HCT116 (cell line): ENCODE measurements at regions not wholly inside any gene's neighbourhood (a gene's known extent, or its start where the extent isn't known, plus 50 kb on each side); places are given as distances from the start of the nearest gene placed in this dataset.

Source experiments
- ATAC-seq: fragments of 200-7000 bp; cut with Tn5 transposase; 2 replicates; pipeline ENCODE4 v1.9.1; 2020; ENCODE audit warnings: mild to moderate bottlenecking, moderate library complexity
- BruUV-seq: library from RNA; stranded (reverse); fragments of 400-500 nt; replicated peaks from 2 replicates; lab custom pipeline; 2021; lab: Mats Ljungman, UMichigan
- CTCF ChIA-PET: fragments of 300-600 bp; sonication (Branson Sonifier 250); formaldehyde crosslinking; loops from one replicate; lab custom pipeline; 2021; ENCODE audit warnings: antibody characterized with exemption; lab: Charles Lee
- POLR2A ChIA-PET: fragments of 300-600, 350-600 bp; sonication (Branson Sonifier 250); formaldehyde crosslinking; loops from one replicate; lab custom pipeline; 2021; ENCODE audit warnings: antibody characterized with exemption; lab: Charles Lee
- RAD21 ChIA-PET, 2 experiments: fragments of 300-600 bp; sonication (Branson Sonifier 250); formaldehyde crosslinking; loops; one replicate each; lab custom pipeline; 2023; ENCODE audit warnings: low total read pairs in 2 of 2; ENCODE audit not compliant: uncharacterized antibody in 2 of 2, unreplicated experiment in 2 of 2, low non-redundant PET in 1 of 2; lab: Charles Lee
- DNase-seq: peaks from one replicate; pipeline ENCODE4 v3.0.0-alpha.2; 2010; ENCODE audit warnings: low read depth, low spot score
- H2AFZ ChIP-seq: fragments of 200-600 bp; shearing (Covaris generic), sonication (generic); 2 replicates; pipeline ENCODE4 v1.6.1; 2017; ENCODE audit warnings: low read depth, mixed run types, mixed read lengths, antibody characterized with exemption, low read length; ENCODE audit not compliant: poor library complexity, severe bottlenecking
- H3K27ac ChIP-seq: 2 replicates; pipeline ENCODE4 v1.5.1; 2012; ENCODE audit warnings: low read depth, low read length
- H3K27me3 ChIP-seq: fragments of 200-600 bp; sonication (generic); 2 replicates; pipeline ENCODE4 v1.6.1; 2016; ENCODE audit warnings: mixed run types, low read length, mixed read lengths; ENCODE audit not compliant: insufficient read depth
- H3K36me3 ChIP-seq, 2 experiments: fragments of 200-500 bp in 1 of 2; fragments of 200-600 bp in 1 of 2; sonication (Bioruptor generic) in 1 of 2; sonication (generic) in 1 of 2; 2 replicates each; pipeline versions ENCODE4 v1.5.1 to v1.6.1; 2014 to 2016; ENCODE audit warnings: low read length in 2 of 2, inconsistent platforms in 1 of 2, mixed read lengths in 1 of 2, mixed run types in 1 of 2; ENCODE audit not compliant: insufficient read depth in 2 of 2, control insufficient read depth in 1 of 2
- H3K4me1 ChIP-seq, 2 experiments: fragments of 200-600 bp in 1 of 2; sonication (generic) in 1 of 2; 2 replicates each; pipeline versions ENCODE4 v1.5.1 to v1.6.1; 2012 to 2017; ENCODE audit warnings: low read length in 2 of 2, inconsistent platforms in 1 of 2, mild to moderate bottlenecking in 1 of 2, mixed read lengths in 1 of 2, mixed run types in 1 of 2, moderate library complexity in 1 of 2; ENCODE audit not compliant: insufficient read depth in 2 of 2, control insufficient read depth in 1 of 2
- H3K4me2 ChIP-seq: fragments of 200-600 bp; sonication (generic); 2 replicates; pipeline ENCODE4 v1.6.1; 2017; ENCODE audit warnings: mixed run types, low read length, mixed read lengths
- H3K4me3 ChIP-seq, 2 experiments: fragments of 200-600 bp in 1 of 2; sonication (generic) in 1 of 2; replicated peaks in 1 of 2; 2 replicates each; pipeline ENCODE4 v1.5.1; 2011 to 2016; ENCODE audit warnings: low read length in 2 of 2, control low read depth in 1 of 2, low read depth in 1 of 2, mild to moderate bottlenecking in 1 of 2, mixed read lengths in 1 of 2, mixed run types in 1 of 2
- H3K79me2 ChIP-seq: fragments of 200-600 bp; sonication (generic); 2 replicates; pipeline ENCODE4 v1.6.1; 2017; ENCODE audit warnings: mild to moderate bottlenecking, mixed run types, low read length, moderate library complexity, mixed read lengths; ENCODE audit not compliant: insufficient read depth
- H3K9ac ChIP-seq: fragments of 200-600 bp; sonication (generic); 2 replicates; pipeline ENCODE4 v1.6.1; 2016; ENCODE audit warnings: low read length, mixed read lengths
- H3K9me2 ChIP-seq: fragments of 200-600 bp; sonication (generic), shearing (Covaris generic); 2 replicates; pipeline ENCODE4 v1.6.1; 2017; ENCODE audit warnings: mixed run types, mild to moderate bottlenecking, moderate library complexity; ENCODE audit not compliant: insufficient read depth
- H3K9me3 ChIP-seq, 2 experiments: fragments of 200-500 bp in 1 of 2; fragments of 200-600 bp in 1 of 2; sonication (Bioruptor generic) in 1 of 2; sonication (generic) in 1 of 2; 2 replicates each; pipeline ENCODE4 v1.6.1; 2014 to 2017; ENCODE audit warnings: low read length in 2 of 2, mixed read lengths in 2 of 2, inconsistent platforms in 1 of 2, low read depth in 1 of 2, mild to moderate bottlenecking in 1 of 2, mixed run types in 1 of 2, moderate library complexity in 1 of 2; ENCODE audit not compliant: control insufficient read depth in 1 of 2, insufficient read depth in 1 of 2
- H4K20me1 ChIP-seq: fragments of 200-600 bp; sonication (generic), shearing (Covaris generic); 2 replicates; pipeline ENCODE4 v1.6.1; 2017; ENCODE audit warnings: mixed run types, mild to moderate bottlenecking, moderate library complexity; ENCODE audit not compliant: insufficient read depth
- ATF3 ChIP-seq: IDR thresholded peaks from 2 replicates; pipeline ENCODE4 v1.6.1; 2012
- CEBPB ChIP-seq: IDR thresholded peaks from 2 replicates; pipeline ENCODE4 v1.6.1; 2012; ENCODE audit warnings: low read depth
- CTCF ChIP-seq, 3 experiments: fragments of 200-600 bp in 1 of 3; sonication (generic) in 1 of 3; IDR thresholded peaks in 2 of 3; conservative IDR thresholded peaks in 1 of 3; 2 replicates each; pipeline ENCODE4 v1.5.1; 2012 to 2017; ENCODE audit warnings: low read depth in 2 of 3, low read length in 2 of 3, antibody characterized with exemption in 1 of 3, borderline replicate concordance in 1 of 3, control low read depth in 1 of 3, mild to moderate bottlenecking in 1 of 3, mixed read lengths in 1 of 3, mixed run types in 1 of 3, moderate library complexity in 1 of 3; ENCODE audit not compliant: insufficient read depth in 1 of 3
- EGR1 ChIP-seq: IDR thresholded peaks from 2 replicates; pipeline ENCODE4 v1.6.1; 2012; ENCODE audit warnings: low read depth
- ELF1 ChIP-seq: IDR thresholded peaks from 2 replicates; pipeline ENCODE4 v1.6.1; 2012; ENCODE audit warnings: low read depth, borderline replicate concordance
- EZH2 ChIP-seq: fragments of 200-600 bp; sonication (generic); IDR thresholded peaks from 2 replicates; pipeline ENCODE4 v1.6.1; 2017; ENCODE audit warnings: antibody characterized with exemption, mixed run types
- EZH2phosphoT487 ChIP-seq: fragments of 200-600 bp; IDR thresholded peaks from 2 replicates; pipeline ENCODE4 v1.6.1; 2018; ENCODE audit warnings: antibody characterized with exemption, borderline replicate concordance
- FOSL1 ChIP-seq: IDR thresholded peaks from 2 replicates; pipeline ENCODE4 v1.6.1; 2012; ENCODE audit warnings: low read depth
- JUND ChIP-seq: IDR thresholded peaks from 2 replicates; pipeline ENCODE4 v1.6.1; 2012
- RAD21 ChIP-seq: IDR thresholded peaks from 2 replicates; pipeline ENCODE4 v1.6.1; 2012; ENCODE audit warnings: low read depth, mild to moderate bottlenecking
- SIN3A ChIP-seq: IDR thresholded peaks from 2 replicates; pipeline ENCODE4 v1.6.1; 2012; ENCODE audit warnings: low read depth
- SRF ChIP-seq: IDR thresholded peaks from 2 replicates; pipeline ENCODE4 v1.6.1; 2012; ENCODE audit warnings: low read depth
- TCF7L2 ChIP-seq: IDR thresholded peaks from 2 replicates; pipeline ENCODE4 v1.7.0; 2011; ENCODE audit warnings: borderline replicate concordance, inconsistent platforms; ENCODE audit not compliant: insufficient read depth, insufficient read length; ENCODE audit errors: extremely low read depth
- YY1 ChIP-seq: IDR thresholded peaks from 2 replicates; pipeline ENCODE4 v1.6.1; 2011; ENCODE audit warnings: low read length, low read depth, moderate library complexity, mild to moderate bottlenecking; ENCODE audit not compliant: insufficient replicate concordance; ENCODE audit errors: extremely low read depth
- ZBTB33 ChIP-seq: IDR thresholded peaks from 2 replicates; pipeline ENCODE4 v1.6.1; 2011; ENCODE audit warnings: mild to moderate bottlenecking, low read length, moderate library complexity; ENCODE audit not compliant: insufficient replicate concordance; ENCODE audit errors: extremely low read depth
- intact Hi-C: fragments of 100-400 bp; cut with micrococcal nuclease; formaldehyde crosslinking; loops from 2 replicates; pipeline ENCODE4 v1.10.0; 2022

GRCh38 chr14:81818271-81818670, 284.6 kb upstream of the SEL1L start:
- Histone ChIP-seq H3K79me2 (no peaks in the 10 kb centered on the region), H3K4me3 (no peak overlapping the region), H3K4me2 (no peak overlapping the region), H3K9ac (no peak overlapping the region), H3K36me3 (no peaks in the 10 kb centered on the region), H3K27me3 (no peaks in the 10 kb centered on the region), H4K20me1 (no peaks in the 10 kb centered on the region), H3K27ac (no peak overlapping the region), H3K9me2 (no peaks in the 10 kb centered on the region), H3K9me3 (peaks cover 3 to 5% of the 10 kb centered on the region in 2 experiments; a peak in 1 of 4 replicates), H2AFZ (no peak overlapping the region), H3K4me1 (no peaks in the 10 kb centered on the region)
- intact Hi-C loops = no loop called here
- RAD21 ChIA-PET = no interaction called here
- DNase-seq (no peak), ATAC-seq (no peak)
- CTCF ChIA-PET = no interaction called here
- POLR2A ChIA-PET = no interaction called here
- no peak for TF ChIP-seq JUND
- TF ChIP-seq EZH2 = no peak
- no peak for TF ChIP-seq CEBPB
- TF ChIP-seq EGR1 = no peak
- no peak for TF ChIP-seq CTCF (IDR thresholded peaks at IDR 0.05 in 2 of 3, conservative IDR thresholded peaks at IDR 0.05 in 1 of 3; ENCODE audit: borderline replicate concordance in 1 of 3, insufficient read depth in 1 of 3, low read depth in 2 of 3, low read length in 2 of 3)
- TF ChIP-seq TCF7L2 = no peak
- no peak for TF ChIP-seq RAD21
- no peak for TF ChIP-seq SRF
- TF ChIP-seq ELF1 = no peak
- TF ChIP-seq YY1 = no peak
- no peak for TF ChIP-seq SIN3A
- TF ChIP-seq EZH2phosphoT487 = no peak
- no peak for TF ChIP-seq ZBTB33
- no peak for TF ChIP-seq ATF3
- no peak for TF ChIP-seq FOSL1
- no TSS peak for BruUV-seq
